ENCODE measurements at regions not wholly inside any gene's neighbourhood (a gene's known extent, or its start where the extent isn't known, plus 50 kb on each side); places are given as distances from the start of the nearest gene placed in this dataset.

DNA sequence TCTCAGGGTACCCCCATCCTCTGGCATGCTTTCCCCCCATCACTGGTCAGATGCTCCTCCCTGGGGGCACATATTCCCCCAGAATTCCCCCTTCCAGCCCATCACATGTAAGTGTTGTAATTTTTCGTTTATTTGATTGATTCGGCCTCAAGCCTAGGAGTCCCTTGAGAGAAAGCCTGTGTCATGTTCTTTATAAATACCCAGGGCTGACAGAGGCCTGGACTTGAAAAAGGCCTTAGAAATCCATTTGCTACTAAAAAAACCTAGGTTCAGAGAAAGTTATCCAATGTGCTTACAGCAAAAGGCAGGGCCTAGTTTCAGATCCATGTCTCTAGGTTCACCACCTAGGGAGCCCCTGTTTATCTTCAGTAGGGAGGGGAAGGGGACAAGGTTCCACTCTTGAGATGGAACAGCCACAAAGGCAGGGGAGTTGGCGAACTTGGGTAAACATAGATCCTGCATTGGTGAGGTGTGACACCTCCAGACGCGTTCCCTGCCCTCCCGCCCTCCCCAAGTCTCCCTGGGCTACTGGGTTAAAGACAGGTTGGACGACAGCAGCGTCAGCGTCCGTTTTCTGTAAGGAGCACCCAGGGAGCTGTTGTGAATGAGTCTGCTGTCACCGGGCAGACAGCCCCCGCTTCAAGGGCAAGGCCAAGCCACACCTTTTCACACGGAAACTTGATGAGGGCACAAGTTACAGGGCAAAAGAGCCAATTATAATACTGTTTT lies 147.8 kb downstream of the EN1 start:
- no peaks in the 10 kb centered on the region for H4K20me1 ChIP-seq (ENCODE audit: insufficient read depth, low read length)
- no peaks in the 10 kb centered on the region for H3K36me3 ChIP-seq (ENCODE audit: insufficient read depth, low read length)
- H3K4me2 ChIP-seq (ENCODE audit: low read length), result no peak overlapping the region
- no peak overlapping the region for H3K4me3 ChIP-seq (ENCODE audit: insufficient read depth, low read depth, low read length)
- TF ChIP-seq EZH2 (IDR thresholded peaks at IDR 0.05; ENCODE audit: insufficient read depth, low read length), result no peak
- TF ChIP-seq, protein P1, sequence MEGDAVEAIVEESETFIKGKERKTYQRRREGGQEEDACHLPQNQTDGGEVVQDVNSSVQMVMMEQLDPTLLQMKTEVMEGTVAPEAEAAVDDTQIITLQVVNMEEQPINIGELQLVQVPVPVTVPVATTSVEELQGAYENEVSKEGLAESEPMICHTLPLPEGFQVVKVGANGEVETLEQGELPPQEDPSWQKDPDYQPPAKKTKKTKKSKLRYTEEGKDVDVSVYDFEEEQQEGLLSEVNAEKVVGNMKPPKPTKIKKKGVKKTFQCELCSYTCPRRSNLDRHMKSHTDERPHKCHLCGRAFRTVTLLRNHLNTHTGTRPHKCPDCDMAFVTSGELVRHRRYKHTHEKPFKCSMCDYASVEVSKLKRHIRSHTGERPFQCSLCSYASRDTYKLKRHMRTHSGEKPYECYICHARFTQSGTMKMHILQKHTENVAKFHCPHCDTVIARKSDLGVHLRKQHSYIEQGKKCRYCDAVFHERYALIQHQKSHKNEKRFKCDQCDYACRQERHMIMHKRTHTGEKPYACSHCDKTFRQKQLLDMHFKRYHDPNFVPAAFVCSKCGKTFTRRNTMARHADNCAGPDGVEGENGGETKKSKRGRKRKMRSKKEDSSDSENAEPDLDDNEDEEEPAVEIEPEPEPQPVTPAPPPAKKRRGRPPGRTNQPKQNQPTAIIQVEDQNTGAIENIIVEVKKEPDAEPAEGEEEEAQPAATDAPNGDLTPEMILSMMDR (IDR thresholded peaks at IDR 0.05; ENCODE audit: insufficient read depth, low read depth, low read length), result no peak
- H3K4me3 Mint-ChIP-seq (ENCODE audit: unreplicated experiment), result no peak overlapping the region
- H3K36me3 Mint-ChIP-seq (ENCODE audit: low read depth, unreplicated experiment), result no peaks in the 10 kb centered on the region
- no peak overlapping the region for H3K27ac ChIP-seq (ENCODE audit: low read depth, low read length)
- H3K9ac ChIP-seq (ENCODE audit: low read length), result no peak overlapping the region
- no peak for FAIRE-seq
- H3K9me3 Mint-ChIP-seq (ENCODE audit: unreplicated experiment), result peaks cover 2% of the 10 kb centered on the region
- H3K4me1 Mint-ChIP-seq (ENCODE audit: low read depth, unreplicated experiment), result peaks cover 8% of the 10 kb centered on the region
- H3K27me3 ChIP-seq (ENCODE audit: insufficient read depth, low read length), result no peaks in the 10 kb centered on the region
- no peak for DNase-seq (ENCODE audit: low read depth)
- H3K27ac Mint-ChIP-seq (ENCODE audit: unreplicated experiment), result no peak overlapping the region
- H2AFZ ChIP-seq (ENCODE audit: low read depth, low read length), result no peak overlapping the region
- H3K9me3 ChIP-seq (ENCODE audit: insufficient read depth, low read depth, low read length), result no peaks in the 10 kb centered on the region
- no peaks in the 10 kb centered on the region for H3K27me3 Mint-ChIP-seq (ENCODE audit: low read depth, unreplicated experiment)
- no peaks in the 10 kb centered on the region for H3K79me2 ChIP-seq (ENCODE audit: insufficient read depth, low read length)
- no peaks in the 10 kb centered on the region for H3K4me1 ChIP-seq (ENCODE audit: insufficient read depth, low read length)

DNA sequence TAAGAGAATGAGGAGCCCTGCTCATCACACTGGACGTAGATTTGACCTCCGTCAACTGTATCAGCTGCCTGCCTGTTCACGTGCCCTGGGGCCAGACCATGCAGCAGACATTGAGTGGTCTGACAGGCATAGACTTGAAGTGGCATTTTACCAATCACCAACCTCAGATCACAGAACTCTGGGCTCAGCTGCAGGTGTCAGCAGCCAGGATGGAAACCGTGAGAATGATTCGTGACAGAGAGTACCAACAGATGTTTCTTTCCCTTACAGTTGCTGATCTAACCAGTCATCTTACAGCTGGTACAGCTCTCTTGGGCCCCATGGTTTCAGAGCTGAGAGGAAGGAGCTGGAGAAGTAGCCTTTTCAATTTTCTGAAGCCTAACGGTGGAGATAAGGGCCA lies 148.9 kb downstream of the EN1 start:
- H3K36me3 ChIP-seq (ENCODE audit: insufficient read depth, low read length), result no peaks in the 10 kb centered on the region
- no peaks in the 10 kb centered on the region for H3K27me3 Mint-ChIP-seq (ENCODE audit: low read depth, unreplicated experiment)
- no peak overlapping the region for H3K9ac ChIP-seq (ENCODE audit: low read length)
- no peak overlapping the region for H3K27ac ChIP-seq (ENCODE audit: low read depth, low read length)
- no peak overlapping the region for H3K27ac Mint-ChIP-seq (ENCODE audit: unreplicated experiment)
- H3K4me3 ChIP-seq (ENCODE audit: insufficient read depth, low read depth, low read length), result no peak overlapping the region
- H3K4me2 ChIP-seq (ENCODE audit: low read length), result no peak overlapping the region
- no peaks in the 10 kb centered on the region for H3K4me1 ChIP-seq (ENCODE audit: insufficient read depth, low read length)
- H3K9me3 ChIP-seq (ENCODE audit: insufficient read depth, low read depth, low read length), result no peaks in the 10 kb centered on the region
- peaks cover 8% of the 10 kb centered on the region for H3K4me1 Mint-ChIP-seq (ENCODE audit: low read depth, unreplicated experiment)
- TF ChIP-seq EZH2 (IDR thresholded peaks at IDR 0.05; ENCODE audit: insufficient read depth, low read length), result no peak
- TF ChIP-seq, protein P1 (IDR thresholded peaks at IDR 0.05; ENCODE audit: insufficient read depth, low read depth, low read length), result no peak
- H3K79me2 ChIP-seq (ENCODE audit: insufficient read depth, low read length), result no peaks in the 10 kb centered on the region
- peaks cover 3% of the 10 kb centered on the region for H3K9me3 Mint-ChIP-seq (ENCODE audit: unreplicated experiment)
- FAIRE-seq, result no peak
- no peaks in the 10 kb centered on the region for H4K20me1 ChIP-seq (ENCODE audit: insufficient read depth, low read length)
- H3K4me3 Mint-ChIP-seq (ENCODE audit: unreplicated experiment), result no peak overlapping the region
- H3K36me3 Mint-ChIP-seq (ENCODE audit: low read depth, unreplicated experiment), result no peaks in the 10 kb centered on the region
- H2AFZ ChIP-seq (ENCODE audit: low read depth, low read length), result no peak overlapping the region
- DNase-seq (ENCODE audit: low read depth), result no peak
- no peaks in the 10 kb centered on the region for H3K27me3 ChIP-seq (ENCODE audit: insufficient read depth, low read length)

DNA sequence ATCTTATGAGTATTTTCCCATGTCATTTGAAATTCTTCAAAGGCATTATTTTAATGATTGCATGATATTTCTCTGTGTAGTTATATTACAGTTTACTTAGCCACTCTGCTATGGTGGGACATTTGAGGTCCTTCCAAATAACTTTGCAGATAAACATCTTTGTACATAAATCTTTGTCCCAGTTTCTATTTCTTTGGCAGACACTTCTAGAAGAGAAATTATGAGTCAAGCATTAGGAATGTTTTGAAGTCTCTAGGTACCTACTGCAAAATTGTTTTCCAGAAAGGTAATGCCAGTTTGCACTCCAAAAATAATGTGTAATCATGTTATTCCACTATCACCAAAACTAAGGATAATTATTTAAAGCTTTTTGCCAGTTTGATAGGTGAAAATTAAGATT lies 149.7 kb downstream of the EN1 start:
- Mint-ChIP-seq H3K27ac (ENCODE audit: unreplicated experiment) (no peak overlapping the region), H3K9me3 (ENCODE audit: unreplicated experiment) (peaks cover 5% of the 10 kb centered on the region), H3K36me3 (ENCODE audit: low read depth, unreplicated experiment) (no peaks in the 10 kb centered on the region), H3K4me1 (ENCODE audit: low read depth, unreplicated experiment) (peaks cover 8% of the 10 kb centered on the region), H3K27me3 (ENCODE audit: low read depth, unreplicated experiment) (no peaks in the 10 kb centered on the region), H3K4me3 (ENCODE audit: unreplicated experiment) (no peak overlapping the region)
- no peaks in the 10 kb centered on the region for H3K36me3 ChIP-seq (ENCODE audit: insufficient read depth, low read length)
- TF ChIP-seq, protein P1 (IDR thresholded peaks at IDR 0.05; ENCODE audit: insufficient read depth, low read depth, low read length), result no peak
- no peak for TF ChIP-seq EZH2 (IDR thresholded peaks at IDR 0.05; ENCODE audit: insufficient read depth, low read length)
- H2AFZ ChIP-seq (ENCODE audit: low read depth, low read length), result no peak overlapping the region
- FAIRE-seq (peak; percentile 86), DNase-seq (ENCODE audit: low read depth) (peak; percentile 82)
- H3K27ac ChIP-seq (ENCODE audit: low read depth, low read length), result no peak overlapping the region
- H3K9me3 ChIP-seq (ENCODE audit: insufficient read depth, low read depth, low read length), result no peaks in the 10 kb centered on the region
- no peaks in the 10 kb centered on the region for H3K4me1 ChIP-seq (ENCODE audit: insufficient read depth, low read length)
- no peak overlapping the region for H3K4me2 ChIP-seq (ENCODE audit: low read length)
- H3K79me2 ChIP-seq (ENCODE audit: insufficient read depth, low read length), result no peaks in the 10 kb centered on the region
- H3K4me3 ChIP-seq (ENCODE audit: insufficient read depth, low read depth, low read length), result no peak overlapping the region
- H3K9ac ChIP-seq (ENCODE audit: low read length), result no peak overlapping the region
- H3K27me3 ChIP-seq (ENCODE audit: insufficient read depth, low read length), result no peaks in the 10 kb centered on the region
- H4K20me1 ChIP-seq (ENCODE audit: insufficient read depth, low read length), result no peaks in the 10 kb centered on the region
